SU-DHL-6 (cell line): ENCODE measurements at regions not wholly inside any gene's neighbourhood (a gene's known extent, or its start where the extent isn't known, plus 50 kb on each side); places are given as distances from the start of the nearest gene placed in this dataset.

Experiments
- EZH2phosphoT487 ChIP-seq: fragments of 200-600 bp; sonication (generic), shearing (Covaris generic); conservative IDR thresholded peaks from 2 replicates; pipeline ENCODE4 v1.6.1; 2018; ENCODE audit warnings: mild to moderate bottlenecking, antibody characterized with exemption, low read length, moderate library complexity, mixed read lengths
- TF ChIP-seq, protein P1 (sequence below): fragments of 200-600 bp; sonication (generic); IDR thresholded peaks from one replicate; pipeline ENCODE4 v1.5.1; 2017; ENCODE audit warnings: antibody characterized with exemption, mild to moderate bottlenecking, low read length, moderate library complexity; ENCODE audit not compliant: insufficient read depth, poor library complexity, severe bottlenecking

DNA sequence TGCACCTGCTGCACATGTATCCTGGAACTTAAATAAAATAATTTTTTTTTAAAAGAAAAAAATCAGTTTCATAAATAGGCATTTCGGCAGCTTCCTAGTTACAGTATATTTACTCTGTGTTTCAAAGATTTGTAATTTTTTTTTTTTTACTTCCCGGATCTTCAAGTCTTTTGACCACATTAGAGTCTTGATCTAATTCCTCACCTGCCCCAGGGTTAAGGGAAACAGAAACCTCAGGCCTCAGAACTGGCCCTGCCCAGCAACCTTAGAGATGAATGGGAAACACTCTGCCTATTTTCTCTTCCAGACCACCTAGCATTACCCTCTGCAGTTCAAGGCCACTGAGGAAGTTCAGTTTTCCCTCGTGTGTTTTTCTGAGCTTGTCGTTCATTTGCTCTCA, 304.0 kb downstream of the MAF start:
- TF ChIP-seq, protein P1, sequence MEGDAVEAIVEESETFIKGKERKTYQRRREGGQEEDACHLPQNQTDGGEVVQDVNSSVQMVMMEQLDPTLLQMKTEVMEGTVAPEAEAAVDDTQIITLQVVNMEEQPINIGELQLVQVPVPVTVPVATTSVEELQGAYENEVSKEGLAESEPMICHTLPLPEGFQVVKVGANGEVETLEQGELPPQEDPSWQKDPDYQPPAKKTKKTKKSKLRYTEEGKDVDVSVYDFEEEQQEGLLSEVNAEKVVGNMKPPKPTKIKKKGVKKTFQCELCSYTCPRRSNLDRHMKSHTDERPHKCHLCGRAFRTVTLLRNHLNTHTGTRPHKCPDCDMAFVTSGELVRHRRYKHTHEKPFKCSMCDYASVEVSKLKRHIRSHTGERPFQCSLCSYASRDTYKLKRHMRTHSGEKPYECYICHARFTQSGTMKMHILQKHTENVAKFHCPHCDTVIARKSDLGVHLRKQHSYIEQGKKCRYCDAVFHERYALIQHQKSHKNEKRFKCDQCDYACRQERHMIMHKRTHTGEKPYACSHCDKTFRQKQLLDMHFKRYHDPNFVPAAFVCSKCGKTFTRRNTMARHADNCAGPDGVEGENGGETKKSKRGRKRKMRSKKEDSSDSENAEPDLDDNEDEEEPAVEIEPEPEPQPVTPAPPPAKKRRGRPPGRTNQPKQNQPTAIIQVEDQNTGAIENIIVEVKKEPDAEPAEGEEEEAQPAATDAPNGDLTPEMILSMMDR: no peak
- no peak for TF ChIP-seq EZH2phosphoT487
